MM.1S (cell line): ENCODE measurements at regions not wholly inside any gene's neighbourhood (a gene's known extent, or its start where the extent isn't known, plus 50 kb on each side); places are given as distances from the start of the nearest gene placed in this dataset.

ENCODE experiments used
- DNase-seq: peaks from one replicate; pipeline ENCODE4 v3.0.0-alpha.2; 2015
- H2AFZ ChIP-seq: fragments of 300-600 bp; sonication (generic); 2 replicates; pipeline ENCODE4 v1.6.0; 2016; ENCODE audit warnings: antibody characterized with exemption, low read length
- H3F3A ChIP-seq: fragments of 300-600 bp; sonication (generic); 2 replicates; pipeline ENCODE4 v1.6.1; 2016; ENCODE audit warnings: mild to moderate bottlenecking, antibody characterized with exemption, low read length, moderate library complexity, mixed read lengths; ENCODE audit not compliant: insufficient read depth
- H3K27ac ChIP-seq: fragments of 300-600 bp; sonication (generic); 2 replicates; pipeline ENCODE4 v1.5.1; 2016; ENCODE audit warnings: mild to moderate bottlenecking, low read length
- H3K27me3 ChIP-seq: fragments of 300-600 bp; sonication (generic); replicated peaks from 2 replicates; pipeline ENCODE4 v1.6.0; 2016; ENCODE audit warnings: low read length; ENCODE audit not compliant: insufficient read depth
- H3K36me3 ChIP-seq: fragments of 300-600 bp; sonication (generic); replicated peaks from 2 replicates; pipeline ENCODE4 v1.6.1; 2016; ENCODE audit warnings: mild to moderate bottlenecking, low read length, mixed read lengths; ENCODE audit not compliant: insufficient read depth
- H3K4me1 ChIP-seq: fragments of 300-600 bp; sonication (generic); 2 replicates; pipeline ENCODE4 v1.6.1; 2016; ENCODE audit warnings: low read length, mixed read lengths
- H3K4me2 ChIP-seq: fragments of 300-600 bp; sonication (generic); 2 replicates; pipeline ENCODE4 v1.6.0; 2016; ENCODE audit warnings: low read depth, low read length
- H3K4me3 ChIP-seq: fragments of 300-600 bp; sonication (generic); 2 replicates; pipeline ENCODE4 v1.5.1; 2016; ENCODE audit warnings: low read length, mixed read lengths
- H3K79me2 ChIP-seq: fragments of 300-600 bp; sonication (generic); 2 replicates; pipeline ENCODE4 v1.6.1; 2016; ENCODE audit warnings: mixed run types, low read length, mixed read lengths
- H3K9ac ChIP-seq: fragments of 300-600 bp; sonication (generic); 2 replicates; pipeline ENCODE4 v1.6.1; 2016; ENCODE audit warnings: low read length, mixed read lengths
- H3K9me2 ChIP-seq: fragments of 300-600 bp; sonication (generic); replicated peaks from 2 replicates; pipeline ENCODE4 v1.6.1; 2016; ENCODE audit warnings: mild to moderate bottlenecking, low read length, mixed read lengths; ENCODE audit not compliant: insufficient read depth
- H3K9me3 ChIP-seq: fragments of 300-600 bp; sonication (generic); replicated peaks from 2 replicates; pipeline ENCODE4 v1.6.1; 2016; ENCODE audit warnings: mild to moderate bottlenecking, low read length, mixed read lengths; ENCODE audit not compliant: insufficient read depth
- H4K20me1 ChIP-seq: fragments of 300-600 bp; sonication (generic); 2 replicates; pipeline ENCODE4 v1.6.1; 2016; ENCODE audit warnings: mild to moderate bottlenecking, low read length, moderate library complexity, mixed read lengths; ENCODE audit not compliant: insufficient read depth
- CTCF ChIP-seq: fragments of 300-600 bp; sonication (generic); IDR thresholded peaks from 2 replicates; pipeline ENCODE4 v1.5.1; 2016; ENCODE audit warnings: antibody characterized with exemption, low read length, mixed read lengths
- EZH2 ChIP-seq: fragments of 300-600 bp; sonication (generic); optimal IDR thresholded peaks from 2 replicates; pipeline ENCODE3; 2017; ENCODE audit warnings: low read depth, mild to moderate bottlenecking, antibody characterized with exemption, low read length, mixed read lengths
- EZH2phosphoT487 ChIP-seq: fragments of 300-600 bp; sonication (generic); IDR thresholded peaks from 2 replicates; pipeline ENCODE4 v1.6.1; 2018; ENCODE audit warnings: antibody characterized with exemption, low read length

GRCh38 chr14:28704153-28704552 is 62.4 kb upstream of the FOXG1 start:
- Histone ChIP-seq H2AFZ (no peak overlapping the region), H3K9me3 (no peaks in the 10 kb centered on the region), H3K4me1 (no peaks in the 10 kb centered on the region), H3F3A (no peaks in the 10 kb centered on the region), H3K79me2 (no peaks in the 10 kb centered on the region), H3K27ac (no peak overlapping the region), H3K4me3 (no peak overlapping the region), H3K9ac (no peak overlapping the region), H3K36me3 (no peaks in the 10 kb centered on the region), H3K27me3 (no peaks in the 10 kb centered on the region), H4K20me1 (no peaks in the 10 kb centered on the region), H3K9me2 (no peaks in the 10 kb centered on the region), H3K4me2 (no peak overlapping the region)
- DNase-seq: no peak
- TF ChIP-seq CTCF (no peak), EZH2phosphoT487 (no peak), EZH2 (no peak)

- Histone ChIP-seq H2AFZ (no peak overlapping the region), H3K9me3 (no peaks in the 10 kb centered on the region), H4K20me1 (no peaks in the 10 kb centered on the region), H3K4me2 (no peak overlapping the region), H3K4me1 (no peaks in the 10 kb centered on the region), H3F3A (no peaks in the 10 kb centered on the region), H3K27ac (no peak overlapping the region), H3K9ac (no peak overlapping the region), H3K36me3 (no peaks in the 10 kb centered on the region), H3K9me2 (no peaks in the 10 kb centered on the region), H3K27me3 (no peaks in the 10 kb centered on the region), H3K79me2 (no peaks in the 10 kb centered on the region), H3K4me3 (no peak overlapping the region)
- no peak for TF ChIP-seq EZH2
- TF ChIP-seq CTCF: no peak
- TF ChIP-seq EZH2phosphoT487: no peak
- no peak for DNase-seq
These were observed 58.8 kb upstream of the FOXG1 start for GRCh38 chr14:28707814-28708213.

- H3K27me3 ChIP-seq: no peaks in the 10 kb centered on the region
- TF ChIP-seq CTCF (no peak), EZH2phosphoT487 (no peak), EZH2 (no peak)
- DNase-seq: no peak
- H2AFZ ChIP-seq: no peak overlapping the region
- H3K9me2 ChIP-seq: no peaks in the 10 kb centered on the region
- H3K27ac ChIP-seq: no peak overlapping the region
- no peaks in the 10 kb centered on the region for H3K4me1 ChIP-seq
- H3F3A ChIP-seq: no peaks in the 10 kb centered on the region
- no peaks in the 10 kb centered on the region for H3K36me3 ChIP-seq
- H3K9ac ChIP-seq: no peak overlapping the region
- no peak overlapping the region for H3K4me3 ChIP-seq
- H4K20me1 ChIP-seq: no peaks in the 10 kb centered on the region
- H3K9me3 ChIP-seq: no peaks in the 10 kb centered on the region
- no peaks in the 10 kb centered on the region for H3K79me2 ChIP-seq
- no peak overlapping the region for H3K4me2 ChIP-seq
These were observed 56.8 kb upstream of the FOXG1 start for GRCh38 chr14:28709571-28710305.
